SKM-1 treated with dmso at 0.1 percent for 144 hours (cell line): ENCODE measurements at regions not wholly inside any gene's neighbourhood (a gene's known extent, or its start where the extent isn't known, plus 50 kb on each side); places are given as distances from the start of the nearest gene placed in this dataset.
"Not testable (repeated sequence)": the region's sequence is repeated elsewhere in the genome, so short reads cannot be mapped to it uniquely, and the experiment has no call there.

Experiments
- DNase-seq: peaks from one replicate; lab custom pipeline; 2025; ENCODE audit not compliant: unreplicated experiment; lab: John Stamatoyannopoulos, UW

DNA sequence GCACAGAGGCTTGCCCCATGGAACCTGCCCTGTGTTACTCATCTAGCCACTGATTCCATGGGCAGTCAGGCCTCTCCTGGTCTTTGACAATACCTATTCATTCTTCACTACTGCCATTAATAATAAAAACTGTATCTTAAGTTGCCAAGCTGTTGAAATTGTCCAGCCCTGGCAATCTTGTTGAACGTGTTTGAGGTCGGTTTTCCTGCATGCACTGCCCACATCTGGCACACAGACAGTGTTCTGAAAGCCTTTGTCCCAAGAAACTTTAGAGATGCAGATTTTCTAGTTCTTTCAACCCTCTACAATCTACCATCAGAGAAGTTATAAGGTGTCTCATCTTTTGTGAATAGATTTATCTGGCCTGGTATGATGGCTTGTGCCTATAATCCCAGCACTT is 567.2 kb upstream of the NECTIN3 start:
- DNase-seq, result no peak

GRCh38 chr3:110504901-110505300 is 566.7 kb upstream of the NECTIN3 start:
- no peak for DNase-seq

- no peak for DNase-seq
Observed at GRCh38 chr3:110506890-110507289, 564.7 kb upstream of the NECTIN3 start.

DNA sequence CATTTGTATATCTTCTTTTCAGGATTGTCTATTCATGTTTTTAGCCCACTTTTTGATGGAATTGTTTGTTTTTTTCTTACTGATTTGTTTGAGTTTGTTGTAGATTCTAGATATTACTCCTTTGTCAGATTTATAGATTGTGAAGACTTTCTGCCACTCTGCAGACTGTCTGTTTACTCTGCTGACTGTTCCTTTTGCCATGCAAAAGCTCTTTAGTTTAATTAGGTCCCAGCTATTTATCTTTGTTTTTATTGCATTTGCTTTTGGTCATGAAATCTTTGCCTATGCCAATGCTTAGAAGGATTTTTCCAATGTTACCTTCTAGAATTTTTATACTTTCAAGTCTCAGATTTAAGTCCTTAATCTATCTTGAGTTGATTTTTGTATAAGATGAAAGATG is 564.0 kb upstream of the NECTIN3 start:
- not testable (repeated sequence) for DNase-seq

DNA sequence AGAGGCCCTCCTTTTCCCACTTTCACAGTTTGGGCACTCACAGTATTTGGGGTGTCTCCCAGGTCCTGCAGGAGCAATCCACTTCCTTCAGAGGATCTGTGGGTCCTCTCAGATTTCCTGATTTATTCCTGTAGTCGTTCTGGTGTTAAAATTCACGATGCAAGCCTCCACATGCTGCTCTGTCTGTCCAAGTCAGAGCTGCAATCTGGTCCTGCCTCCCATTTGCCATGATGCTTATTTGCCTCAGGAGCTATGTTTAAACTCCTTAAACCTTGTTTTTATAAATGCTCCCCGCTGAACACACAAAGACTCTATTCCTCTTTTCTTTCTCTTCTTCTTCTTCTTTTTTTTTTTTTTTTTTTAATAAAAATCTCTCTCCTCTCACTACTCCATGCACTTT is 558.7 kb upstream of the NECTIN3 start:
- no peak for DNase-seq

DNA sequence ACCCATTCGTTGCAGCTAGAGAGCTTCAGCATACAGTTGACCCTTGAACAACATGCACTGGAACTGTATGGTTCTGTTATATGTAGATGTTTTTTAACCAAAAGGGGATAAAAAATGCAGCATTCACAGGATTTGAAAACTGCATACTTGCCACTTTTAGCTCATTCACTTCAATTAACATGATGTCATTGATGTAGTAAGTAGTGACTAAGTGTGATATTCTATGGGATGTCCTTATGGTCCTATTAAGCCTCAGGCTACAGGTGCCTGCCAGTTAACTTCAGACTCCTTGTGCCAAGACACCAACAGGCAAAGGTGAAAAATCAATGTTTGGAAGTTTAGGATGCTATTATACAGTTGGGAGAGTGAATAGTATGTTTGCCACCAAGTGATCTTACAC is 553.6 kb upstream of the NECTIN3 start:
- DNase-seq, result no peak

- no peak for DNase-seq
Observed at GRCh38 chr3:110519071-110519470, 552.5 kb upstream of the NECTIN3 start.

- no peak for DNase-seq
Observed at GRCh38 chr3:110521019-110521418, 550.6 kb upstream of the NECTIN3 start.

GRCh38 chr3:110525558-110526064 is 546.0 kb upstream of the NECTIN3 start:
- not testable (repeated sequence) for DNase-seq

DNA sequence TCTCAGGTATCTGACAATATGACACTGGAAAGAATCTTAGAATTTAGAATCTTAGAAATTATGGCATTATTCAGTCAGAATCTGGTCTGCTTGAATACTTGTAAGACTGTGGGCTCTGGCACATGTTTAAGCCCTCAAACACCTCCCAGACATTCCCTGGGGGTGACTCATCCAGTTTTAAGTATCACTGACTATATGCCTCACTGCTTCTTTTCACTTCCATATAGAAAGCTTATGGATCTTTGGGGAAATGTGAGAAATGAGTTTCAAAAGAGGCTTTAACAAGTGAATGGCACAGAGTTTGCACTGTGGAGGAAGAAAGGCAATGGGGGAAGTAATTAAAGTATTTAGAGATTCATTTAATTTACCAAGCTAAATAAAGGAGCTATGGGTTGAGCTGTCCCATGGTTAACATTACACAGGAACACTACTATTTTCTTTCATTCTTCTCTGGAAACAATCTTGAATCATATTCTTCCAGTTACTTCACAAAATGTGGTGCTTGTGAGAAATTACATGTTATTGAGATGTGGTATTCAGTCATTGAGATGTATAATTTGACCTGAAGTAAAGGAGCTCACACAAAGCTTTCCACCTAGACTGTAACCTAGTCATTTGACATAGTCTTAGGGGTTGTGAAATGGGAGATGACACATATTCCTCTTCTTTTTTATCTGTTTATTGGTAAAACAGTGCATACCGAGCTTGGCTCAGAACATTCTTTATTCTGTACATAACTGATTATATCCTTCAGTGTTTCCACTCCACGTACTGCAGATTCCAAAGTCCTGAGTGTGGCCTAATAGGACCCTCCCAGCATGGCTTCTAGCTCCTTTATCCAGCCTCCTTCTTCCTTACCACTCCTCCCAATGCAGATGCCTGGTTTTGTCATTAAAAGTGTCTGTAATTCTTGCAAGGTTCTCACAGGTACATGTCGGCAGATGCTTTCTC is 544.6 kb upstream of the NECTIN3 start:
- DNase-seq, result no peak

DNA sequence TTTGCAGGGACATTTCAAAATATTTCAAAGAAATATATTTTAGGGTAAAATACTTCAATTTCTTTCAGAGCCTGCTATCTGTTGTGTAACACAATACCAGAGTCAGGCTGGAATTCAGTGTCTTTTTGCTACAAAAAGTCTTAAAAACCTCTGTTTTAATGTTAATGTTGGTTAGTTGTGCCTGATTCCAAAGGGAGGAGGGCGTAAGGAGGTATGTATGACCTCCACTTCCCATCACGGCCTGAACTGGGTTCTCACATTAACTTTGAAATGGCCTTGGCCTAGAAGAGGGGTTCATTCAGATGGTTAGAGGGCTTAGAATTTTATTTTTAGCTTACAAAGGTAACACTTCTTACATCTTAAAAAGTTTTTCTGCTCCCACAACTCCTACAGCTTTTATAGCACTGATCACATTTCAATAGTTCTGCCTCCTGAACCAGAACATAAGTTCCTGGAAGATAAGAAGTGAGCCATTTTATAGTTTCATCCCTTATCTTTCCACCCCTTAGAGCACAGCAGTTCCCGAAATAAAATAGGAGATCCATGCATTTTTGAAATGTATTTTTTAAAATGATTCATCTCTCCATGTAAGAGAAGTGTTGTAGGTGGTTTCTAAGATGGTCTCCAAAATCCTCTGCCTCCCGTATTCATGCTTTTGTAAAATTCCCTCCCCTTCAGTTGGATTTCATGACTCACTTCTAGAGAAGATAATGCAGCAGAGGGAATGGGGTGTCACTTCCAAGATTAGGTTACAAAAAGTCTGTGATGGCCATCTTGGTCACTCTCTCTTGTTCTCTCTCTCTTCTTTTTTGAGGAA is 543.1 kb upstream of the NECTIN3 start:
- no peak for DNase-seq

- DNase-seq, result no peak
Observed at GRCh38 chr3:110530902-110531301, 540.7 kb upstream of the NECTIN3 start.

DNA sequence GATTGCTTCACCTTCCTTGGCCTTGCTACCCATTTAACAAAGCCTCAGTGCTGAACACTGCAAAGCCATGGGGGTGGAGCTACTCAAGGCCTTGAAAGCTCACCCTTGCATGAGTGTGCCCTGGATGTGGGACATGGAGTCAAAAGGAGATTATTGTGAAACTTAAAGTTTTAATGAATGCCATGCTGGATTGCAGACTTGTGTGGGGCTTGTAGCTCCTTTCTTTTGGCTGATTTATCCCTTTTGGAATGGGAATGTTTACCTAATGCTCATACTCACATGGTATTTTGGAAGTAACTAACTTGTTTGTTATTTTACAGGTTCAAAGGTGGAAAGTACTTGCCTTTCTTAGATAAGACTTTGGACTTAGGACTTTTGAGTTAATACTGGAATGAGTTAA is 538.5 kb upstream of the NECTIN3 start:
- DNase-seq, result no peak

- no peak for DNase-seq
Observed at GRCh38 chr3:110542552-110543150, 529.0 kb upstream of the NECTIN3 start.

DNA sequence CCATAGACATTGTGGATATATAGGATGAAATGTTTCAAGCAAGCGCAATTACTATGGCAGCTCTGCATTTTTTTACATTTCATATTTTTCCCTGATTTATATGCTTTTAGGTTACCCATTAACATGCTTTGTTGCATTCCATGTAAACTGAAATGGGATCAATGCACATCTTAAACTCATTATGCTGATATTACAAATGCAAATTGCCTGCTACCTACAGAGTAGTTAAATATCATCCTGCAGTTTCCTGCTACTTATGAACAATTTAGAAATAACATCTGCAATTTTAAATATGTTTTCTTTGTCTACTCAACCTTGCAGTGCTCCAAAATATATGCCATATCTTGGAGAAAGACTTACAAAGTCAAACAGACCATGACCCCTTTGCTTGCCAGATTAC is 526.9 kb upstream of the NECTIN3 start:
- DNase-seq, result no peak

DNA sequence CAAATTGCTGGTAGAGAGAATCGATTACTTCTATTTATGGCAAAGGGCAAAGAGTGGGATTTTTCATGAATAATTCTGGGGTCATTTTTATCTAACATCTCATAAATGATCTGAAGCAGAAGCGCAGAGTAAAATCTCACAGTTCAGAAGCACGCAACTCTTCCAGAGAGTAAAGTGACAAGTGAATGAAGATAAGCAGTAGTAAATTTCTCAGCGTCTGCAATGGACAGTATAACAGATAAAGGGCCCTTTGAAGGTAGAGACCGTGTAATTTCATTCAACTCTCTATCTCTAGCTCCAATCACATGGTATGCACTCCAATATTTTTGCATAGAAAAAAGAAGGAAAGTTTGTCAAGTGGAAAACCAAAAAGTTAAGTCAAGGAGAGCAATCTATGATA is 521.1 kb upstream of the NECTIN3 start:
- no peak for DNase-seq

DNA sequence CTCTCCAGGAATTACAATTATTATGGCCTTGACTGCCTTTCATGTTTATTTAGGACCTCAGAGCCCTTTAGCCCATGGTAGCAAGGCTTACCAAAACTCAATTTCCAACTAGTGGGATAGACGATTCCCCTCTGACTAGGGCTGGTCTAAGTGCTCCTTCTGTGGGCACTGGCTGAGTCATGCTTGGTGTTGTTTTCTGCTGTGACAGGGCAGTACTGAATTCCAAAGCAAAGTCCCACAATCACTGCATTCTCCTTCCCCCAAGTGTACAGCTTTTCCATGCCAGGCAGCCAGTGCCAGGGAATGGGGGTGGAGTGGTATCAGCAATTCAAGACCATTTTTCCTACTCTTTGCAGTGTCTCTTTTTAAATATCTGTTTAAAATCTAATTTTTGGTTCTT is 509.0 kb upstream of the NECTIN3 start:
- no peak for DNase-seq

DNA sequence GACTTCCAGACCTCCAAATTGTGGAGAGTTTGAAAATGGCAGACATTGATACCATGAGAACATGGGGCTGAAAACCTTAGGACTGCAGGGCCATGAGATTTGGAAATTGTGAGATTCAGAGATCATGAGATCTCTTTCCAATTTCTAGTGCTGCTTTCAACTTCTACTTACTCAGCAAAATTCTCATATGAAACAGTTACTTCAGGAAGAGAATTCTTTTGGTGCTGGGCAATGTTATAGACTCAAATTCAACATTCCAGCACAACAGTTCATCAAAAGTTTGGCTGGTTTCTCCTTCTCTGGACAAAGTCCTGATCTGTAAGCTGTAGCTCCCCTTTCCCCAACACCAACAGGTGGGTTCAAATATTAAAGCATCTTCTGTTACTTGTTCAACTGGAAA is 506.9 kb upstream of the NECTIN3 start:
- DNase-seq, result no peak

DNA sequence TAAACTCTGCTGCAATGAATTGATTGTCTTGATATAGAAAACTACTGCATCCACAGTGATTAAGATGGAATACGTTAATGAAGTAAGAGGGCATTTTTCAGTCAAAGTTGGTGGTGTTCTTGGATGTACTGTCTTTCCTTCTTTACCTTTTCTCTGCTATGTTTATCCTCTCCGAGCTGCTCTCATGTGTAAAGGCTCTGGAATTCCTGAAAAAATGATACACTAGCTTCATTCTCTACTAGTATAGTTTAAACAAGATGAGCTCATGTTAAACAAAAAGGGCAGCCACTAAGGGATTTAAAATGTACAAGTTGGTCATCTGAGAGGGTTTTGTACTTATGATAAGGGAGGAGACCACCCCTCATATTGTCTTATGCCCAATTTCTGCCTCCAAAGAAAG is 504.6 kb upstream of the NECTIN3 start:
- DNase-seq, result no peak

- no peak for DNase-seq
Observed at GRCh38 chr3:110568246-110568645, 503.4 kb upstream of the NECTIN3 start.

DNA sequence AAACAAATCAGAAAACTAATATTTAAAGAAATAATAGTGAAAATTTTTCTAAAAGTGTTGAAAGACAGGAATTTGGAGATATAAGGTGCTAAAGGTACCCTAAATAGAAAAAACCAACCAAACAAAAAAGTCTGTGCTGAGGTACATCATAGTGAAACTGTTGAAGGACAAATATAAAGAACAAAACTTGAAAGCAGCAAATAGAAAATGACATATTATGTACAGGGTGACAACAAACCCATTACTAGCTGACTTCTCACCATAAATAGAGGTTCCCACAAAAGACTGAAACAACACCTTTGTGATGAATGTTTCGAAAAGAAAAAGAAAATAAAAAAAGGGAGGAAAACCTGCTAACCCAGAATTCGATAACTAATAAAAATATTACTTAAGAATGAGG is 502.5 kb upstream of the NECTIN3 start:
- no peak for DNase-seq
